Liver (tissue), 8 donors: ENCODE measurements at regions not wholly inside any gene's neighbourhood (a gene's known extent, or its start where the extent isn't known, plus 50 kb on each side); places are given as distances from the start of the nearest gene placed in this dataset.

Experiments
- DNase-seq: peaks from one replicate; pipeline ENCODE4 v3.0.0-alpha.2; 2017; ENCODE audit warnings: low spot score
- H3K27ac ChIP-seq, 2 donors: one replicate each; pipeline ENCODE4 v1.7.0; 2013; ENCODE audit warnings: inconsistent platforms in 2 of 2, low read length in 2 of 2, control low read depth in 1 of 2, low read depth in 1 of 2, mild to moderate bottlenecking in 1 of 2
- H3K27me3 ChIP-seq, 4 donors: one replicate each; pipeline versions ENCODE4 v1.6.1 to v1.7.0; 2013; ENCODE audit warnings: low read length in 3 of 4, inconsistent platforms in 1 of 4, mild to moderate bottlenecking in 1 of 4, moderate library complexity in 1 of 4; ENCODE audit not compliant: control insufficient read depth in 4 of 4, insufficient read depth in 4 of 4
- H3K36me3 ChIP-seq, 4 donors: one replicate each; pipeline versions ENCODE4 v1.6.1 to v1.7.0; 2013; ENCODE audit warnings: low read length in 3 of 4, mild to moderate bottlenecking in 3 of 4, low read depth in 1 of 4, moderate library complexity in 1 of 4; ENCODE audit not compliant: control insufficient read depth in 4 of 4, insufficient read depth in 3 of 4
- H3K4me1 ChIP-seq, 4 donors: one replicate each; pipeline versions ENCODE4 v1.6.1 to v1.7.0; 2013; ENCODE audit warnings: low read length in 3 of 4, mild to moderate bottlenecking in 3 of 4, moderate library complexity in 1 of 4; ENCODE audit not compliant: control insufficient read depth in 4 of 4, insufficient read depth in 4 of 4
- H3K4me3 ChIP-seq, 3 donors: one replicate each; pipeline versions ENCODE4 v1.6.1 to v1.7.0; 2013; ENCODE audit warnings: low read length in 3 of 3, control low read depth in 1 of 3, low read depth in 1 of 3, mild to moderate bottlenecking in 1 of 3
- H3K9ac ChIP-seq, 2 donors: one replicate each; pipeline ENCODE4 v1.7.0; 2013; ENCODE audit warnings: low read length in 2 of 2, mild to moderate bottlenecking in 2 of 2, moderate library complexity in 2 of 2, control low read depth in 1 of 2, low read depth in 1 of 2
- H3K9me3 ChIP-seq, 4 donors: one replicate each; pipeline versions ENCODE4 v1.6.1 to v1.7.0; 2013; ENCODE audit warnings: low read length in 3 of 4; ENCODE audit not compliant: control insufficient read depth in 4 of 4
- ATF3 ChIP-seq: IDR thresholded peaks from 2 replicates; pipeline ENCODE4 v1.6.1; 2016; ENCODE audit warnings: antibody characterized with exemption
- CTCF ChIP-seq: fragments of 150-350 bp; IDR thresholded peaks from 2 replicates; pipeline ENCODE4 v1.5.1; 2017; ENCODE audit warnings: improper control_type of control experiment, low read depth, low read length; ENCODE audit not compliant: missing input control
- EGR1 ChIP-seq, 2 donors: IDR thresholded peaks; 2 replicates each; pipeline ENCODE4 v1.6.1; 2016 to 2018; ENCODE audit warnings: antibody characterized with exemption in 2 of 2, low read depth in 2 of 2
- FOXA1 ChIP-seq: IDR thresholded peaks from 2 replicates; pipeline ENCODE4 v1.6.1; 2016; ENCODE audit warnings: antibody characterized with exemption
- FOXA2 ChIP-seq: IDR thresholded peaks from 2 replicates; pipeline ENCODE4 v1.6.1; 2016; ENCODE audit warnings: antibody characterized with exemption
- GABPA ChIP-seq, 2 donors: IDR thresholded peaks in 1 of 2; conservative IDR thresholded peaks in 1 of 2; 2 replicates each; pipeline ENCODE4 v1.6.1; 2016; ENCODE audit warnings: antibody characterized with exemption in 2 of 2, mild to moderate bottlenecking in 1 of 2, moderate library complexity in 1 of 2
- HNF4A ChIP-seq, 2 donors: conservative IDR thresholded peaks; 2 replicates each; pipeline ENCODE4 v1.6.1; 2016; ENCODE audit warnings: antibody characterized with exemption in 2 of 2, mild to moderate bottlenecking in 2 of 2
- HNF4G ChIP-seq: IDR thresholded peaks from 2 replicates; pipeline ENCODE4 v1.6.1; 2016; ENCODE audit warnings: antibody characterized with exemption
- JUND ChIP-seq, 2 donors: IDR thresholded peaks; 2 replicates each; pipeline ENCODE4 v1.6.1; 2016; ENCODE audit warnings: antibody characterized with exemption in 2 of 2
- MAX ChIP-seq: IDR thresholded peaks from 2 replicates; pipeline ENCODE4 v1.6.1; 2016; ENCODE audit warnings: antibody characterized with exemption
- NR2F2 ChIP-seq: IDR thresholded peaks from 2 replicates; pipeline ENCODE4 v1.6.1; 2016; ENCODE audit warnings: antibody characterized with exemption
- RAD21 ChIP-seq, 2 donors: IDR thresholded peaks; 2 replicates each; pipeline ENCODE4 v1.6.1; 2016; ENCODE audit warnings: antibody characterized with exemption in 2 of 2, mild to moderate bottlenecking in 2 of 2
- REST ChIP-seq: IDR thresholded peaks from 2 replicates; pipeline ENCODE4 v1.6.1; 2016; ENCODE audit warnings: antibody characterized with exemption, mild to moderate bottlenecking
- RXRA ChIP-seq, 2 donors: IDR thresholded peaks; 2 replicates each; pipeline ENCODE4 v1.6.1; 2017 to 2018; ENCODE audit warnings: antibody characterized with exemption in 2 of 2, mild to moderate bottlenecking in 1 of 2
- SP1 ChIP-seq: IDR thresholded peaks from 2 replicates; pipeline ENCODE4 v1.6.1; 2018; ENCODE audit warnings: antibody characterized with exemption, mild to moderate bottlenecking
- TAF1 ChIP-seq: conservative IDR thresholded peaks from 2 replicates; pipeline ENCODE4 v1.6.1; 2016; ENCODE audit warnings: antibody characterized with exemption, mild to moderate bottlenecking
- YY1 ChIP-seq: IDR thresholded peaks from 2 replicates; pipeline ENCODE4 v1.6.1; 2016; ENCODE audit warnings: antibody characterized with exemption, mild to moderate bottlenecking
- ZBTB33 ChIP-seq: IDR thresholded peaks from 2 replicates; pipeline ENCODE4 v1.6.1; 2016; ENCODE audit warnings: antibody characterized with exemption
- WGBS: extraction: QIAGEN DNeasy Blood & Tissue Kit; methylation state at CpG from one replicate; pipeline ENCODE4 v1.1.7; 2013; 5-methylcytosine and 5-hydroxymethylcytosine counted together
- donor health status: healthy.
- donor health status: healthy.
- donor health status: healthy.
- donor health status: healthy.
- donor health status: healthy.

GRCh38 chr2:138269765-138270164, 231.8 kb upstream of the SPOPL start:
- WGBS: 88% methylated on average over 1 of the region's 1 CpG
- no peaks in the 10 kb centered on the region for H3K27me3 ChIP-seq
- TF ChIP-seq FOXA2: no peak
- TF ChIP-seq NR2F2: no peak
- TF ChIP-seq HNF4G: no peak
- no peak for TF ChIP-seq YY1
- TF ChIP-seq GABPA (IDR thresholded peaks at IDR 0.05 in 1 of 2, conservative IDR thresholded peaks at IDR 0.05 in 1 of 2): no peak
- TF ChIP-seq RAD21 (IDR thresholded peaks at IDR 0.05): no peak
- TF ChIP-seq CTCF: no peak
- TF ChIP-seq TAF1: no peak
- no peak for TF ChIP-seq SP1
- TF ChIP-seq HNF4A (conservative IDR thresholded peaks at IDR 0.05): no peak
- no peak for TF ChIP-seq JUND (IDR thresholded peaks at IDR 0.05)
- TF ChIP-seq ATF3: no peak
- TF ChIP-seq EGR1 (IDR thresholded peaks at IDR 0.05; ENCODE audit: low read depth in 2 of 2): no peak
- no peak for TF ChIP-seq REST
- no peak for TF ChIP-seq ZBTB33
- TF ChIP-seq RXRA (IDR thresholded peaks at IDR 0.05): no peak
- TF ChIP-seq FOXA1: no peak
- no peak for TF ChIP-seq MAX
- H3K4me1 ChIP-seq: peaks cover 1 to 8% (median 2%) of the 10 kb centered on the region in 4 donors
- H3K9ac ChIP-seq: no peak overlapping the region
- no peaks in the 10 kb centered on the region for H3K36me3 ChIP-seq
- DNase-seq: no peak
- no peak overlapping the region for H3K27ac ChIP-seq
- H3K9me3 ChIP-seq: no peaks in the 10 kb centered on the region
- H3K4me3 ChIP-seq: no peak overlapping the region
